CD4-positive, alpha-beta memory T cell (primary cell): ENCODE measurements at regions not wholly inside any gene's neighbourhood (a gene's known extent, or its start where the extent isn't known, plus 50 kb on each side); places are given as distances from the start of the nearest gene placed in this dataset.

ENCODE experiments used
- CTCF ChIA-PET: fragments of 350-600 bp; sonication (Branson Sonifier 250); formaldehyde crosslinking; loops from one replicate; lab custom pipeline; 2021; ENCODE audit warnings: inconsistent platforms; ENCODE audit not compliant: partially characterized antibody; lab: Charles Lee
- POLR2A ChIA-PET: fragments of 350-600 bp; sonication (Branson Sonifier 250); formaldehyde crosslinking; loops from one replicate; lab custom pipeline; 2021; ENCODE audit not compliant: partially characterized antibody; lab: Charles Lee
- DNase-seq, 5 donors: peaks; one replicate each; pipeline versions ENCODE4 v3.0.0 to v3.0.0-alpha.2; 2020 to 2022; ENCODE audit warnings: mixed read lengths in 1 of 5
- H3K27ac ChIP-seq: one replicate; pipeline ENCODE4 v1.7.0; 2013; ENCODE audit warnings: low read depth, low read length
- H3K27me3 ChIP-seq: 2 replicates; pipeline ENCODE4 v1.7.0; 2013; ENCODE audit warnings: mild to moderate bottlenecking, low read length, moderate library complexity; ENCODE audit not compliant: insufficient read depth
- H3K36me3 ChIP-seq: 2 replicates; pipeline ENCODE4 v1.7.0; 2013; ENCODE audit warnings: mild to moderate bottlenecking, low read length, moderate library complexity; ENCODE audit not compliant: insufficient read depth
- H3K4me1 ChIP-seq: 2 replicates; pipeline ENCODE4 v1.7.0; 2013; ENCODE audit warnings: mild to moderate bottlenecking, low read length, moderate library complexity; ENCODE audit not compliant: insufficient read depth
- H3K4me3 ChIP-seq, 2 donors: one replicate each; pipeline ENCODE4 v1.7.0; 2013; ENCODE audit warnings: low read length in 2 of 2, mild to moderate bottlenecking in 1 of 2
- H3K9me3 ChIP-seq, 2 donors: one replicate each; pipeline ENCODE4 v1.7.0; 2013; ENCODE audit warnings: low read length in 2 of 2, control low read depth in 1 of 2; ENCODE audit not compliant: control insufficient read depth in 1 of 2
- H3K27ac Mint-ChIP-seq, 7 donors: one replicate each; pipeline ENCODE4 v1.8.0; 2020 to 2021; ENCODE audit warnings: mixed read lengths in 7 of 7, mild to moderate bottlenecking in 6 of 7, inconsistent platforms in 3 of 7, moderate library complexity in 3 of 7
- H3K27me3 Mint-ChIP-seq, 2 donors: one replicate each; pipeline ENCODE4 v1.8.0; 2020 to 2021; ENCODE audit warnings: mixed read lengths in 2 of 2
- H3K36me3 Mint-ChIP-seq, 2 donors: one replicate each; pipeline ENCODE4 v1.8.0; 2020 to 2021; ENCODE audit warnings: mixed read lengths in 2 of 2, inconsistent platforms in 1 of 2, mild to moderate bottlenecking in 1 of 2
- H3K4me1 Mint-ChIP-seq, 4 donors: one replicate each; pipeline ENCODE4 v1.8.0; 2020 to 2021; ENCODE audit warnings: mixed read lengths in 4 of 4, mild to moderate bottlenecking in 1 of 4
- H3K4me3 Mint-ChIP-seq, 8 donors: one replicate each; pipeline ENCODE4 v1.8.0; 2020 to 2021; ENCODE audit warnings: mixed read lengths in 8 of 8, mild to moderate bottlenecking in 7 of 8, moderate library complexity in 6 of 8, inconsistent platforms in 3 of 8
- H3K9me3 Mint-ChIP-seq, 8 donors: one replicate each; pipeline ENCODE4 v1.8.0; 2020 to 2021; ENCODE audit warnings: mixed read lengths in 8 of 8, mild to moderate bottlenecking in 5 of 8, inconsistent platforms in 3 of 8, moderate library complexity in 1 of 8
- intact Hi-C: fragments of 100-400 bp; cut with micrococcal nuclease; formaldehyde crosslinking; loops from one replicate; pipeline ENCODE4 v1.15.1; 2023

- Histone ChIP-seq H3K4me1 (no peaks in the 10 kb centered on the region), H3K9me3 (no peaks in the 10 kb centered on the region), H3K27ac (no peak overlapping the region), H3K4me3 (no peak overlapping the region), H3K27me3 (no peaks in the 10 kb centered on the region), H3K36me3 (no peaks in the 10 kb centered on the region)
- Mint-ChIP-seq H3K4me1 (no peaks in the 10 kb centered on the region), H3K4me3 (no peak overlapping the region), H3K27ac (no peak overlapping the region), H3K36me3 (no peaks in the 10 kb centered on the region), H3K27me3 (peaks cover 10 to 19% of the 10 kb centered on the region in 2 donors), H3K9me3 (peaks cover 0 to 8% (median 6%) of the 10 kb centered on the region in 8 donors)
- ChIA-PET CTCF (interaction anchor here (1.1 kb wide), 1 partner anchor 15 kb away, joined by 4 read pairs; no protein-coding TSS in a partner anchor), POLR2A (no interaction called here)
- no peak for DNase-seq
- intact Hi-C loops: no loop called here
These were observed 51.2 kb upstream of the PRR23C start for GRCh38 chr3:139095803-139096466.

GRCh38 chr3:139096670-139097069, 52.0 kb upstream of the PRR23C start:
- H3K36me3 ChIP-seq: no peaks in the 10 kb centered on the region
- intact Hi-C loops: no loop called here
- Mint-ChIP-seq H3K4me1 (no peaks in the 10 kb centered on the region), H3K27me3 (peaks cover 10 to 19% of the 10 kb centered on the region in 2 donors), H3K4me3 (no peak overlapping the region), H3K9me3 (peaks cover 0 to 8% (median 6%) of the 10 kb centered on the region in 8 donors), H3K27ac (no peak overlapping the region), H3K36me3 (no peaks in the 10 kb centered on the region)
- ChIA-PET CTCF (no interaction called here), POLR2A (no interaction called here)
- H3K9me3 ChIP-seq: no peaks in the 10 kb centered on the region
- no peak overlapping the region for H3K27ac ChIP-seq
- no peak for DNase-seq
- H3K27me3 ChIP-seq: no peaks in the 10 kb centered on the region
- no peak overlapping the region for H3K4me3 ChIP-seq
- H3K4me1 ChIP-seq: no peaks in the 10 kb centered on the region

- Histone ChIP-seq H3K4me1 (no peaks in the 10 kb centered on the region), H3K36me3 (no peaks in the 10 kb centered on the region), H3K27me3 (no peaks in the 10 kb centered on the region), H3K27ac (no peak overlapping the region), H3K4me3 (no peak overlapping the region), H3K9me3 (no peaks in the 10 kb centered on the region)
- no peak for DNase-seq
- H3K9me3 Mint-ChIP-seq: peaks cover 0 to 8% (median 1%) of the 10 kb centered on the region in 8 donors
- no peak overlapping the region for H3K27ac Mint-ChIP-seq
- no peak overlapping the region for H3K4me3 Mint-ChIP-seq
- intact Hi-C loops: no loop called here
- H3K36me3 Mint-ChIP-seq: no peaks in the 10 kb centered on the region
- H3K4me1 Mint-ChIP-seq: no peaks in the 10 kb centered on the region
- POLR2A ChIA-PET: no interaction called here
- CTCF ChIA-PET: interaction anchor here (2.5 kb wide), 1 partner anchor 12 kb away, joined by 10 read pairs; no protein-coding TSS in a partner anchor
- peaks cover 15% of the 10 kb centered on the region in 2 donors for H3K27me3 Mint-ChIP-seq
These were observed 53.7 kb upstream of the PRR23C start for GRCh38 chr3:139098391-139098790.

- intact Hi-C loops: no loop called here
- Mint-ChIP-seq H3K27ac (no peak overlapping the region), H3K27me3 (peaks cover 10 to 12% of the 10 kb centered on the region in 2 donors)
These were observed 55.5 kb upstream of the PRR23C start for GRCh38 chr3:139099968-139100817.

GRCh38 chr3:139100821-139101220, 56.1 kb upstream of the PRR23C start:
- H3K9me3 Mint-ChIP-seq: peaks cover 0 to 8% (median under 1%) of the 10 kb centered on the region in 8 donors
- Histone ChIP-seq H3K36me3 (no peaks in the 10 kb centered on the region), H3K9me3 (no peaks in the 10 kb centered on the region), H3K4me1 (no peaks in the 10 kb centered on the region), H3K27ac (no peak overlapping the region), H3K27me3 (no peaks in the 10 kb centered on the region), H3K4me3 (no peak overlapping the region)
- peaks cover 13 to 16% of the 10 kb centered on the region in 2 donors for H3K27me3 Mint-ChIP-seq
- H3K36me3 Mint-ChIP-seq: no peaks in the 10 kb centered on the region
- no peak overlapping the region for H3K27ac Mint-ChIP-seq
- H3K4me1 Mint-ChIP-seq: no peaks in the 10 kb centered on the region
- POLR2A ChIA-PET: no interaction called here
- intact Hi-C loops: no loop called here
- H3K4me3 Mint-ChIP-seq: no peak overlapping the region
- CTCF ChIA-PET: no interaction called here
- no peak for DNase-seq

More at GRCh38 chr3:139099968-139100817, 55.5 kb upstream of the PRR23C start:
- H3K27me3 ChIP-seq: no peaks in the 10 kb centered on the region
- no peaks in the 10 kb centered on the region for H3K9me3 ChIP-seq
- H3K4me3 Mint-ChIP-seq: no peak overlapping the region
- peaks cover 0 to 8% (median under 1%) of the 10 kb centered on the region in 8 donors for H3K9me3 Mint-ChIP-seq
- H3K36me3 ChIP-seq: no peaks in the 10 kb centered on the region
- H3K4me1 ChIP-seq: no peaks in the 10 kb centered on the region
- CTCF ChIA-PET: interaction anchor here (2.5 kb wide), 1 partner anchor 10 kb away, joined by 10 read pairs; no protein-coding TSS in a partner anchor
- H3K4me3 ChIP-seq: no peak overlapping the region
- POLR2A ChIA-PET: no interaction called here
- DNase-seq: no peak
- no peaks in the 10 kb centered on the region for H3K36me3 Mint-ChIP-seq
- no peak overlapping the region for H3K27ac ChIP-seq
- no peaks in the 10 kb centered on the region for H3K4me1 Mint-ChIP-seq

- no peaks in the 10 kb centered on the region for H3K27me3 ChIP-seq
- H3K36me3 Mint-ChIP-seq: no peaks in the 10 kb centered on the region
- H3K4me3 Mint-ChIP-seq: no peak overlapping the region
- peaks cover 0 to 8% (median under 1%) of the 10 kb centered on the region in 8 donors for H3K9me3 Mint-ChIP-seq
- H3K4me3 ChIP-seq: no peak overlapping the region
- no peak for DNase-seq
- intact Hi-C loops: no loop called here
- H3K27ac Mint-ChIP-seq: no peak overlapping the region
- POLR2A ChIA-PET: no interaction called here
- CTCF ChIA-PET: no interaction called here
- no peaks in the 10 kb centered on the region for H3K36me3 ChIP-seq
- H3K4me1 ChIP-seq: no peaks in the 10 kb centered on the region
- no peaks in the 10 kb centered on the region for H3K9me3 ChIP-seq
- H3K4me1 Mint-ChIP-seq: no peaks in the 10 kb centered on the region
- peaks cover 13 to 16% of the 10 kb centered on the region in 2 donors for H3K27me3 Mint-ChIP-seq
- no peak overlapping the region for H3K27ac ChIP-seq
These were observed 56.7 kb upstream of the PRR23C start for GRCh38 chr3:139101396-139101795.

- Mint-ChIP-seq H3K4me3 (no peak overlapping the region), H3K4me1 (no peaks in the 10 kb centered on the region), H3K36me3 (no peaks in the 10 kb centered on the region), H3K27me3 (peaks cover 13 to 15% of the 10 kb centered on the region in 2 donors), H3K9me3 (peaks cover 0 to 8% (median 0%) of the 10 kb centered on the region in 8 donors), H3K27ac (no peak overlapping the region)
- no peak overlapping the region for H3K27ac ChIP-seq
- no peak overlapping the region for H3K4me3 ChIP-seq
- ChIA-PET CTCF (interaction anchor here (1.8 kb wide), 1 partner anchor 8 kb away, joined by 11 read pairs; no protein-coding TSS in a partner anchor), POLR2A (no interaction called here)
- intact Hi-C loops: no loop called here
- H3K36me3 ChIP-seq: no peaks in the 10 kb centered on the region
- H3K9me3 ChIP-seq: no peaks in the 10 kb centered on the region
- no peak for DNase-seq
- no peaks in the 10 kb centered on the region for H3K27me3 ChIP-seq
- no peaks in the 10 kb centered on the region for H3K4me1 ChIP-seq
These were observed 58.8 kb upstream of the PRR23C start for GRCh38 chr3:139103484-139103883.
